Fibroblast of gingiva (primary cell): ENCODE measurements at regions not wholly inside any gene's neighbourhood (a gene's known extent, or its start where the extent isn't known, plus 50 kb on each side); places are given as distances from the start of the nearest gene placed in this dataset.
"Not testable (repeated sequence)": the region's sequence is repeated elsewhere in the genome, so short reads cannot be mapped to it uniquely, and the experiment has no call there.

Source experiments
- DNase-seq: peaks from one replicate; pipeline ENCODE4 v3.0.0-alpha.2; 2011; ENCODE audit warnings: low read depth

GRCh38 chr22:19662049-19662684, 52.1 kb upstream of the SEPTIN5 start:
- not testable (repeated sequence) for DNase-seq

GRCh38 chr22:19663286-19663815, 51.0 kb upstream of the SEPTIN5 start:
- peak; percentile 67 for DNase-seq

- DNase-seq = peak; percentile 38
Measured at GRCh38 chr22:19663821-19664355, 50.4 kb upstream of the SEPTIN5 start.

- no peak for DNase-seq
Measured at GRCh38 chr22:19664406-19664805, 49.9 kb upstream of the SEPTIN5 start.
